Medulla oblongata (tissue), 1 donor: ENCODE measurements at regions not wholly inside any gene's neighbourhood (a gene's known extent, or its start where the extent isn't known, plus 50 kb on each side); places are given as distances from the start of the nearest gene placed in this dataset.
"Not testable (repeated sequence)": the region's sequence is repeated elsewhere in the genome, so short reads cannot be mapped to it uniquely, and the experiment has no call there.

ENCODE experiments used
- DNase-seq: peaks from one replicate; pipeline ENCODE4 v3.0.0-alpha.2; 2015; ENCODE audit errors: extremely low spot score

GRCh38 chr11:13782390-13783075 is 114.1 kb downstream of the FAR1 start:
- no peak for DNase-seq

GRCh38 chr11:13784441-13784840 is 116.0 kb downstream of the FAR1 start:
- no peak for DNase-seq

GRCh38 chr11:13784855-13785254 is 116.4 kb downstream of the FAR1 start:
- peak; percentile 44 for DNase-seq

- no peak for DNase-seq
Measured at GRCh38 chr11:13786688-13787087, 118.2 kb downstream of the FAR1 start.

GRCh38 chr11:13797616-13798015 is 129.1 kb downstream of the FAR1 start:
- DNase-seq = not testable (repeated sequence)

GRCh38 chr11:13800901-13801300 is 132.4 kb downstream of the FAR1 start:
- no peak for DNase-seq

- no peak for DNase-seq
Measured at GRCh38 chr11:13818325-13818724, 144.2 kb upstream of the SPON1 start.

GRCh38 chr11:13826505-13827278 is 135.8 kb upstream of the SPON1 start:
- no peak for DNase-seq

- no peak for DNase-seq
Measured at GRCh38 chr11:13831696-13832095, 130.8 kb upstream of the SPON1 start.

- no peak for DNase-seq
Measured at GRCh38 chr11:13834463-13834862, 128.1 kb upstream of the SPON1 start.

GRCh38 chr11:13836666-13837065 is 125.9 kb upstream of the SPON1 start:
- DNase-seq = no peak

- DNase-seq = no peak
Measured at GRCh38 chr11:13837286-13837685, 125.2 kb upstream of the SPON1 start.

- no peak for DNase-seq
Measured at GRCh38 chr11:13841393-13841792, 121.1 kb upstream of the SPON1 start.

- no peak for DNase-seq
Measured at GRCh38 chr11:13848031-13848430, 114.5 kb upstream of the SPON1 start.

GRCh38 chr11:13850231-13851005 is 112.1 kb upstream of the SPON1 start:
- no peak for DNase-seq

GRCh38 chr11:13851691-13852090 is 110.8 kb upstream of the SPON1 start:
- no peak for DNase-seq

- no peak for DNase-seq
Measured at GRCh38 chr11:13852481-13852880, 110.0 kb upstream of the SPON1 start.

- no peak for DNase-seq
Measured at GRCh38 chr11:13857828-13858227, 104.7 kb upstream of the SPON1 start.

GRCh38 chr11:13859892-13860291 is 102.6 kb upstream of the SPON1 start:
- peak; percentile 25 for DNase-seq

GRCh38 chr11:13861411-13861810 is 101.1 kb upstream of the SPON1 start:
- no peak for DNase-seq

GRCh38 chr11:13862845-13863392 is 99.6 kb upstream of the SPON1 start:
- no peak for DNase-seq

- DNase-seq = no peak
Measured at GRCh38 chr11:13868710-13869397, 93.7 kb upstream of the SPON1 start.
